HCT116 (cell line): ENCODE measurements at regions not wholly inside any gene's neighbourhood (a gene's known extent, or its start where the extent isn't known, plus 50 kb on each side); places are given as distances from the start of the nearest gene placed in this dataset.

Experiments used
- ATAC-seq: fragments of 200-7000 bp; cut with Tn5 transposase; 2 replicates; pipeline ENCODE4 v1.9.1; 2020; ENCODE audit warnings: mild to moderate bottlenecking, moderate library complexity
- BruUV-seq: library from RNA; stranded (reverse); fragments of 400-500 nt; replicated peaks from 2 replicates; lab custom pipeline; 2021; lab: Mats Ljungman, UMichigan
- CTCF ChIA-PET: fragments of 300-600 bp; sonication (Branson Sonifier 250); formaldehyde crosslinking; loops from one replicate; lab custom pipeline; 2021; ENCODE audit warnings: antibody characterized with exemption; lab: Charles Lee
- POLR2A ChIA-PET: fragments of 300-600, 350-600 bp; sonication (Branson Sonifier 250); formaldehyde crosslinking; loops from one replicate; lab custom pipeline; 2021; ENCODE audit warnings: antibody characterized with exemption; lab: Charles Lee
- RAD21 ChIA-PET, 2 experiments: fragments of 300-600 bp; sonication (Branson Sonifier 250); formaldehyde crosslinking; loops; one replicate each; lab custom pipeline; 2023; ENCODE audit warnings: low total read pairs in 2 of 2; ENCODE audit not compliant: uncharacterized antibody in 2 of 2, unreplicated experiment in 2 of 2, low non-redundant PET in 1 of 2; lab: Charles Lee
- DNase-seq: peaks from one replicate; pipeline ENCODE4 v3.0.0-alpha.2; 2010; ENCODE audit warnings: low read depth, low spot score
- H2AFZ ChIP-seq: fragments of 200-600 bp; shearing (Covaris generic), sonication (generic); 2 replicates; pipeline ENCODE4 v1.6.1; 2017; ENCODE audit warnings: low read depth, mixed run types, mixed read lengths, antibody characterized with exemption, low read length; ENCODE audit not compliant: poor library complexity, severe bottlenecking
- H3K27ac ChIP-seq: 2 replicates; pipeline ENCODE4 v1.5.1; 2012; ENCODE audit warnings: low read depth, low read length
- H3K27me3 ChIP-seq: fragments of 200-600 bp; sonication (generic); 2 replicates; pipeline ENCODE4 v1.6.1; 2016; ENCODE audit warnings: mixed run types, low read length, mixed read lengths; ENCODE audit not compliant: insufficient read depth
- H3K36me3 ChIP-seq, 2 experiments: fragments of 200-500 bp in 1 of 2; fragments of 200-600 bp in 1 of 2; sonication (Bioruptor generic) in 1 of 2; sonication (generic) in 1 of 2; 2 replicates each; pipeline versions ENCODE4 v1.5.1 to v1.6.1; 2014 to 2016; ENCODE audit warnings: low read length in 2 of 2, inconsistent platforms in 1 of 2, mixed read lengths in 1 of 2, mixed run types in 1 of 2; ENCODE audit not compliant: insufficient read depth in 2 of 2, control insufficient read depth in 1 of 2
- H3K4me1 ChIP-seq, 2 experiments: fragments of 200-600 bp in 1 of 2; sonication (generic) in 1 of 2; 2 replicates each; pipeline versions ENCODE4 v1.5.1 to v1.6.1; 2012 to 2017; ENCODE audit warnings: low read length in 2 of 2, inconsistent platforms in 1 of 2, mild to moderate bottlenecking in 1 of 2, mixed read lengths in 1 of 2, mixed run types in 1 of 2, moderate library complexity in 1 of 2; ENCODE audit not compliant: insufficient read depth in 2 of 2, control insufficient read depth in 1 of 2
- H3K4me2 ChIP-seq: fragments of 200-600 bp; sonication (generic); 2 replicates; pipeline ENCODE4 v1.6.1; 2017; ENCODE audit warnings: mixed run types, low read length, mixed read lengths
- H3K4me3 ChIP-seq, 2 experiments: fragments of 200-600 bp in 1 of 2; sonication (generic) in 1 of 2; replicated peaks in 1 of 2; 2 replicates each; pipeline ENCODE4 v1.5.1; 2011 to 2016; ENCODE audit warnings: low read length in 2 of 2, control low read depth in 1 of 2, low read depth in 1 of 2, mild to moderate bottlenecking in 1 of 2, mixed read lengths in 1 of 2, mixed run types in 1 of 2
- H3K79me2 ChIP-seq: fragments of 200-600 bp; sonication (generic); 2 replicates; pipeline ENCODE4 v1.6.1; 2017; ENCODE audit warnings: mild to moderate bottlenecking, mixed run types, low read length, moderate library complexity, mixed read lengths; ENCODE audit not compliant: insufficient read depth
- H3K9ac ChIP-seq: fragments of 200-600 bp; sonication (generic); 2 replicates; pipeline ENCODE4 v1.6.1; 2016; ENCODE audit warnings: low read length, mixed read lengths
- H3K9me2 ChIP-seq: fragments of 200-600 bp; sonication (generic), shearing (Covaris generic); 2 replicates; pipeline ENCODE4 v1.6.1; 2017; ENCODE audit warnings: mixed run types, mild to moderate bottlenecking, moderate library complexity; ENCODE audit not compliant: insufficient read depth
- H3K9me3 ChIP-seq, 2 experiments: fragments of 200-500 bp in 1 of 2; fragments of 200-600 bp in 1 of 2; sonication (Bioruptor generic) in 1 of 2; sonication (generic) in 1 of 2; 2 replicates each; pipeline ENCODE4 v1.6.1; 2014 to 2017; ENCODE audit warnings: low read length in 2 of 2, mixed read lengths in 2 of 2, inconsistent platforms in 1 of 2, low read depth in 1 of 2, mild to moderate bottlenecking in 1 of 2, mixed run types in 1 of 2, moderate library complexity in 1 of 2; ENCODE audit not compliant: control insufficient read depth in 1 of 2, insufficient read depth in 1 of 2
- H4K20me1 ChIP-seq: fragments of 200-600 bp; sonication (generic), shearing (Covaris generic); 2 replicates; pipeline ENCODE4 v1.6.1; 2017; ENCODE audit warnings: mixed run types, mild to moderate bottlenecking, moderate library complexity; ENCODE audit not compliant: insufficient read depth
- ATF3 ChIP-seq: IDR thresholded peaks from 2 replicates; pipeline ENCODE4 v1.6.1; 2012
- CBX3 ChIP-seq: IDR thresholded peaks from 2 replicates; pipeline ENCODE4 v1.6.1; 2012; ENCODE audit warnings: low read depth
- CEBPB ChIP-seq: IDR thresholded peaks from 2 replicates; pipeline ENCODE4 v1.6.1; 2012; ENCODE audit warnings: low read depth
- CTCF ChIP-seq, 3 experiments: fragments of 200-600 bp in 1 of 3; sonication (generic) in 1 of 3; IDR thresholded peaks in 2 of 3; conservative IDR thresholded peaks in 1 of 3; 2 replicates each; pipeline ENCODE4 v1.5.1; 2012 to 2017; ENCODE audit warnings: low read depth in 2 of 3, low read length in 2 of 3, antibody characterized with exemption in 1 of 3, borderline replicate concordance in 1 of 3, control low read depth in 1 of 3, mild to moderate bottlenecking in 1 of 3, mixed read lengths in 1 of 3, mixed run types in 1 of 3, moderate library complexity in 1 of 3; ENCODE audit not compliant: insufficient read depth in 1 of 3
- ELF1 ChIP-seq: IDR thresholded peaks from 2 replicates; pipeline ENCODE4 v1.6.1; 2012; ENCODE audit warnings: low read depth, borderline replicate concordance
- EZH2phosphoT487 ChIP-seq: fragments of 200-600 bp; IDR thresholded peaks from 2 replicates; pipeline ENCODE4 v1.6.1; 2018; ENCODE audit warnings: antibody characterized with exemption, borderline replicate concordance
- JUND ChIP-seq: IDR thresholded peaks from 2 replicates; pipeline ENCODE4 v1.6.1; 2012
- MAX ChIP-seq: IDR thresholded peaks from 2 replicates; pipeline ENCODE4 v1.6.1; 2012
- POLR2A ChIP-seq: IDR thresholded peaks from 2 replicates; pipeline ENCODE4 v1.7.0; 2011; ENCODE audit warnings: borderline replicate concordance; ENCODE audit not compliant: insufficient read depth, insufficient read length; ENCODE audit errors: extremely low read depth
- POLR2AphosphoS5 ChIP-seq: IDR thresholded peaks from 2 replicates; pipeline ENCODE4 v1.6.1; 2011; ENCODE audit warnings: mild to moderate bottlenecking, low read depth, low read length, moderate library complexity
- RAD21 ChIP-seq: IDR thresholded peaks from 2 replicates; pipeline ENCODE4 v1.6.1; 2012; ENCODE audit warnings: low read depth, mild to moderate bottlenecking
- REST ChIP-seq: IDR thresholded peaks from 2 replicates; pipeline ENCODE4 v1.6.1; 2012; ENCODE audit warnings: low read depth
- SIN3A ChIP-seq: IDR thresholded peaks from 2 replicates; pipeline ENCODE4 v1.6.1; 2012; ENCODE audit warnings: low read depth
- YY1 ChIP-seq: IDR thresholded peaks from 2 replicates; pipeline ENCODE4 v1.6.1; 2011; ENCODE audit warnings: low read length, low read depth, moderate library complexity, mild to moderate bottlenecking; ENCODE audit not compliant: insufficient replicate concordance; ENCODE audit errors: extremely low read depth
- ZNF274 ChIP-seq: fragments of 200-500 bp; sonication (Bioruptor generic); IDR thresholded peaks from 2 replicates; pipeline ENCODE4 v1.6.1; 2014; ENCODE audit warnings: mild to moderate bottlenecking, low read depth, low read length, inconsistent platforms
- intact Hi-C: fragments of 100-400 bp; cut with micrococcal nuclease; formaldehyde crosslinking; loops from 2 replicates; pipeline ENCODE4 v1.10.0; 2022

- Histone ChIP-seq H3K79me2 (no peaks in the 10 kb centered on the region), H3K9me3 (no peaks in the 10 kb centered on the region), H3K27ac (no peak overlapping the region), H3K4me2 (no peak overlapping the region), H3K9ac (no peak overlapping the region), H4K20me1 (no peaks in the 10 kb centered on the region), H3K27me3 (no peaks in the 10 kb centered on the region), H2AFZ (no peak overlapping the region), H3K9me2 (no peaks in the 10 kb centered on the region), H3K36me3 (no peaks in the 10 kb centered on the region), H3K4me3 (no peak overlapping the region), H3K4me1 (peaks cover 0 to 6% of the 10 kb centered on the region in 2 experiments; a peak in 1 of 4 replicates)
- DNase-seq (no peak), ATAC-seq (no peak)
- TF ChIP-seq CBX3: no peak
- TF ChIP-seq RAD21: no peak
- TF ChIP-seq ATF3: no peak
- no peak for TF ChIP-seq REST
- TF ChIP-seq CTCF (IDR thresholded peaks at IDR 0.05 in 2 of 3, conservative IDR thresholded peaks at IDR 0.05 in 1 of 3; ENCODE audit: borderline replicate concordance in 1 of 3, insufficient read depth in 1 of 3, low read depth in 2 of 3, low read length in 2 of 3): no peak
- TF ChIP-seq POLR2A: no peak
- TF ChIP-seq ZNF274: no peak
- TF ChIP-seq SIN3A: no peak
- no peak for TF ChIP-seq CEBPB
- TF ChIP-seq MAX: no peak
- no peak for TF ChIP-seq ELF1
- TF ChIP-seq JUND: no peak
- no peak for TF ChIP-seq YY1
- no peak for TF ChIP-seq EZH2phosphoT487
- no peak for TF ChIP-seq POLR2AphosphoS5
- ChIA-PET CTCF (no interaction called here), RAD21 (no interaction called here), POLR2A (no interaction called here)
- no TSS peak for BruUV-seq
- intact Hi-C loops: no loop called here
These were observed 503.9 kb downstream of the STIM2 start for GRCh38 chr4:27364509-27364908.
